HG02840 (cell line): ENCODE measurements at regions not wholly inside any gene's neighbourhood (a gene's known extent, or its start where the extent isn't known, plus 50 kb on each side); places are given as distances from the start of the nearest gene placed in this dataset.
"Not testable (repeated sequence)": the region's sequence is repeated elsewhere in the genome, so short reads cannot be mapped to it uniquely, and the experiment has no call there.

Experiments used
- ATAC-seq: cut with Tn5 transposase; IDR thresholded peaks from one replicate; pipeline ENCODE4 v1.9.1; 2021; ENCODE audit warnings: mild to moderate bottlenecking, moderate library complexity, moderate number of reproducible peaks; ENCODE audit not compliant: unreplicated experiment, low FRiP score

GRCh38 chr2:87258887-87259286 is 237.2 kb upstream of the PLGLB1 start:
- ATAC-seq: not testable (repeated sequence)

GRCh38 chr2:87262184-87262702 is 240.6 kb upstream of the PLGLB1 start:
- ATAC-seq: not testable (repeated sequence)

- not testable (repeated sequence) for ATAC-seq
Measured at GRCh38 chr2:87263868-87264518, 242.3 kb upstream of the PLGLB1 start.

GRCh38 chr2:87275192-87275591 is 253.5 kb upstream of the PLGLB1 start:
- ATAC-seq: not testable (repeated sequence)

- not testable (repeated sequence) for ATAC-seq
Measured at GRCh38 chr2:87275974-87276629, 254.5 kb upstream of the PLGLB1 start.

GRCh38 chr2:87276673-87277072 is 255.0 kb upstream of the PLGLB1 start:
- not testable (repeated sequence) for ATAC-seq

GRCh38 chr2:87277734-87278133 is 256.1 kb upstream of the PLGLB1 start:
- not testable (repeated sequence) for ATAC-seq

- ATAC-seq: not testable (repeated sequence)
Measured at GRCh38 chr2:87280596-87281355, 259.1 kb upstream of the PLGLB1 start.

GRCh38 chr2:87283735-87284470 is 262.3 kb upstream of the PLGLB1 start:
- not testable (repeated sequence) for ATAC-seq

GRCh38 chr2:87284471-87284772 is 262.8 kb upstream of the PLGLB1 start:
- not testable (repeated sequence) for ATAC-seq

GRCh38 chr2:87285139-87285538 is 263.5 kb upstream of the PLGLB1 start:
- not testable (repeated sequence) for ATAC-seq

GRCh38 chr2:87290566-87291307 is 269.1 kb upstream of the PLGLB1 start:
- not testable (repeated sequence) for ATAC-seq

GRCh38 chr2:87291400-87292200 is 270.0 kb upstream of the PLGLB1 start:
- not testable (repeated sequence) for ATAC-seq

- ATAC-seq: not testable (repeated sequence)
Measured at GRCh38 chr2:87293931-87294594, 272.4 kb upstream of the PLGLB1 start.

- ATAC-seq: not testable (repeated sequence)
Measured at GRCh38 chr2:87295135-87295534, 273.5 kb upstream of the PLGLB1 start.

- not testable (repeated sequence) for ATAC-seq
Measured at GRCh38 chr2:87301349-87301748, 279.7 kb upstream of the PLGLB1 start.

- not testable (repeated sequence) for ATAC-seq
Measured at GRCh38 chr2:87301871-87302270, 280.2 kb upstream of the PLGLB1 start.

- not testable (repeated sequence) for ATAC-seq
Measured at GRCh38 chr2:87308621-87309020, 287.0 kb upstream of the PLGLB1 start.
